NT2/D1 (cell line): ENCODE measurements at regions not wholly inside any gene's neighbourhood (a gene's known extent, or its start where the extent isn't known, plus 50 kb on each side); places are given as distances from the start of the nearest gene placed in this dataset.

Experiments
- DNase-seq: peaks from one replicate; pipeline ENCODE4 v3.0.0-alpha.2; 2011; ENCODE audit warnings: low read depth, low spot score
- H3K27me3 ChIP-seq: 2 replicates; pipeline ENCODE4 v1.6.0; 2011; ENCODE audit warnings: mild to moderate bottlenecking; ENCODE audit not compliant: insufficient read length, insufficient read depth
- H3K36me3 ChIP-seq: 2 replicates; pipeline ENCODE4 v1.6.1; 2011; ENCODE audit warnings: mild to moderate bottlenecking, low read length, mixed read lengths; ENCODE audit not compliant: insufficient read depth, insufficient read length
- H3K4me1 ChIP-seq: 2 replicates; pipeline ENCODE4 v1.5.1; 2011; ENCODE audit not compliant: insufficient read depth, insufficient read length
- H3K4me3 ChIP-seq: 2 replicates; pipeline ENCODE4 v1.5.1; 2011; ENCODE audit warnings: low read depth; ENCODE audit not compliant: insufficient read length
- H3K9ac ChIP-seq: 2 replicates; pipeline ENCODE4 v1.6.0; 2011; ENCODE audit warnings: low read depth; ENCODE audit not compliant: insufficient read length
- H3K9me3 ChIP-seq: 2 replicates; pipeline ENCODE4 v1.5.1; 2011; ENCODE audit warnings: mild to moderate bottlenecking, low read length; ENCODE audit not compliant: insufficient read depth
- SUZ12 ChIP-seq: IDR thresholded peaks from 2 replicates; pipeline ENCODE4 v1.6.1; 2011; ENCODE audit not compliant: insufficient read length, insufficient read depth; ENCODE audit errors: extremely low read depth
- YY1 ChIP-seq: IDR thresholded peaks from 2 replicates; pipeline ENCODE4 v1.6.1; 2011; ENCODE audit not compliant: insufficient read length, insufficient read depth
- ZNF274 ChIP-seq: IDR thresholded peaks from 2 replicates; pipeline ENCODE4 v1.6.1; 2011; ENCODE audit warnings: mild to moderate bottlenecking, low read depth, low read length

GRCh38 chr20:51083447-51083846 is 60.5 kb upstream of the KCNG1 start:
- no peak for TF ChIP-seq YY1
- TF ChIP-seq SUZ12: no peak
- no peak for TF ChIP-seq ZNF274
- Histone ChIP-seq H3K4me1 (peaks cover 2% of the 10 kb centered on the region), H3K9me3 (no peaks in the 10 kb centered on the region)

GRCh38 chr20:51082988-51083387 is 60.1 kb upstream of the KCNG1 start:
- Histone ChIP-seq H3K4me1 (peaks cover 2% of the 10 kb centered on the region), H3K4me3 (no peak overlapping the region), H3K9ac (no peak overlapping the region), H3K9me3 (no peaks in the 10 kb centered on the region), H3K36me3 (no peaks in the 10 kb centered on the region), H3K27me3 (no peaks in the 10 kb centered on the region)
- no peak for TF ChIP-seq ZNF274
- TF ChIP-seq SUZ12: no peak
- TF ChIP-seq YY1: no peak
- DNase-seq: no peak

More at GRCh38 chr20:51083447-51083846, 60.5 kb upstream of the KCNG1 start:
- no peak overlapping the region for H3K4me3 ChIP-seq
- H3K36me3 ChIP-seq: no peaks in the 10 kb centered on the region
- no peak for DNase-seq
- no peak overlapping the region for H3K9ac ChIP-seq
- no peaks in the 10 kb centered on the region for H3K27me3 ChIP-seq

GRCh38 chr20:51080516-51080915 is 57.6 kb upstream of the KCNG1 start:
- H3K27me3 ChIP-seq: no peaks in the 10 kb centered on the region
- H3K36me3 ChIP-seq: no peaks in the 10 kb centered on the region
- DNase-seq: no peak
- no peak overlapping the region for H3K4me3 ChIP-seq
- no peaks in the 10 kb centered on the region for H3K9me3 ChIP-seq
- TF ChIP-seq YY1 (no peak), SUZ12 (no peak), ZNF274 (no peak)
- H3K4me1 ChIP-seq: peaks cover 9% of the 10 kb centered on the region
- no peak overlapping the region for H3K9ac ChIP-seq

- no peaks in the 10 kb centered on the region for H3K27me3 ChIP-seq
- no peak for DNase-seq
These were observed 56.6 kb upstream of the KCNG1 start for GRCh38 chr20:51079488-51079887.

GRCh38 chr20:51077686-51078060 is 54.8 kb upstream of the KCNG1 start:
- Histone ChIP-seq H3K9ac (no peak overlapping the region), H3K36me3 (no peaks in the 10 kb centered on the region), H3K4me3 (no peak overlapping the region), H3K4me1 (peaks cover 9% of the 10 kb centered on the region), H3K9me3 (no peaks in the 10 kb centered on the region), H3K27me3 (no peaks in the 10 kb centered on the region)
- no peak for TF ChIP-seq YY1
- no peak for TF ChIP-seq ZNF274
- no peak for TF ChIP-seq SUZ12
- DNase-seq: no peak

More at GRCh38 chr20:51079488-51079887, 56.6 kb upstream of the KCNG1 start:
- Histone ChIP-seq H3K9me3 (no peaks in the 10 kb centered on the region), H3K9ac (no peak overlapping the region), H3K36me3 (no peaks in the 10 kb centered on the region), H3K4me3 (no peak overlapping the region), H3K4me1 (peaks cover 9% of the 10 kb centered on the region)
- TF ChIP-seq ZNF274 (no peak), SUZ12 (no peak), YY1 (no peak)

GRCh38 chr20:51076786-51077685 is 54.1 kb upstream of the KCNG1 start:
- no peaks in the 10 kb centered on the region for H3K27me3 ChIP-seq
- H3K9me3 ChIP-seq: no peaks in the 10 kb centered on the region
- H3K36me3 ChIP-seq: no peaks in the 10 kb centered on the region
- TF ChIP-seq SUZ12 (no peak), YY1 (no peak), ZNF274 (no peak)
- DNase-seq: no peak
- no peak overlapping the region for H3K9ac ChIP-seq
- peaks cover 9% of the 10 kb centered on the region for H3K4me1 ChIP-seq
- H3K4me3 ChIP-seq: no peak overlapping the region

GRCh38 chr20:51074062-51074461 is 51.2 kb upstream of the KCNG1 start:
- no peak overlapping the region for H3K4me3 ChIP-seq
- TF ChIP-seq ZNF274 (no peak), YY1 (no peak), SUZ12 (no peak)
- H3K4me1 ChIP-seq: peaks cover 9% of the 10 kb centered on the region
- no peaks in the 10 kb centered on the region for H3K27me3 ChIP-seq
- H3K9ac ChIP-seq: no peak overlapping the region
- no peaks in the 10 kb centered on the region for H3K9me3 ChIP-seq
- H3K36me3 ChIP-seq: no peaks in the 10 kb centered on the region
- no peak for DNase-seq
